Skin epidermis (tissue), 12 donors: ENCODE measurements at regions not wholly inside any gene's neighbourhood (a gene's known extent, or its start where the extent isn't known, plus 50 kb on each side); places are given as distances from the start of the nearest gene placed in this dataset.

Experiments
- H3K27ac ChIP-seq, 21 experiments: fragments of 200-600 bp; sonication (generic) in 11 of 21; one replicate each; pipeline ENCODE4 v1.5.0; 2020; ENCODE audit warnings: mild to moderate bottlenecking in 3 of 21, inconsistent platforms in 2 of 21, moderate library complexity in 2 of 21
- H3K4me3 ChIP-seq, 7 experiments: fragments of 200-600 bp; sonication (generic) in 2 of 7; one replicate each; pipeline ENCODE4 v1.5.0; 2020; ENCODE audit warnings: inconsistent platforms in 2 of 7, mild to moderate bottlenecking in 2 of 7, moderate library complexity in 1 of 7

GRCh38 chr16:85417156-85417860 is 195.8 kb upstream of the GSE1 start:
- H3K4me3 ChIP-seq: no peak overlapping the region
- H3K27ac ChIP-seq: no peak overlapping the region

GRCh38 chr16:85418978-85419491 is 194.1 kb upstream of the GSE1 start:
- Histone ChIP-seq H3K4me3 (no peak overlapping the region), H3K27ac (no peak overlapping the region)

- Histone ChIP-seq H3K4me3 (no peak overlapping the region), H3K27ac (no peak overlapping the region)
These were observed 193.4 kb upstream of the GSE1 start for GRCh38 chr16:85419503-85420408.

- Histone ChIP-seq H3K27ac (no peak overlapping the region), H3K4me3 (no peak overlapping the region)
These were observed 192.4 kb upstream of the GSE1 start for GRCh38 chr16:85420501-85421337.

- Histone ChIP-seq H3K27ac (no peak overlapping the region), H3K4me3 (no peak overlapping the region)
These were observed 191.6 kb upstream of the GSE1 start for GRCh38 chr16:85421338-85422195.

- H3K27ac ChIP-seq: no peak overlapping the region
- no peak overlapping the region for H3K4me3 ChIP-seq
These were observed 190.9 kb upstream of the GSE1 start for GRCh38 chr16:85422196-85422631.

GRCh38 chr16:85422632-85423550 is 190.2 kb upstream of the GSE1 start:
- H3K4me3 ChIP-seq: no peak overlapping the region
- H3K27ac ChIP-seq: no peak overlapping the region

GRCh38 chr16:85423631-85424030 is 189.5 kb upstream of the GSE1 start:
- Histone ChIP-seq H3K27ac (no peak overlapping the region), H3K4me3 (no peak overlapping the region)

GRCh38 chr16:85424260-85425073 is 188.7 kb upstream of the GSE1 start:
- Histone ChIP-seq H3K4me3 (no peak overlapping the region), H3K27ac (no peak overlapping the region)

GRCh38 chr16:85425074-85425662 is 188.0 kb upstream of the GSE1 start:
- no peak overlapping the region for H3K27ac ChIP-seq

GRCh38 chr16:85426806-85427205 is 186.3 kb upstream of the GSE1 start:
- no peak overlapping the region for H3K27ac ChIP-seq
- H3K4me3 ChIP-seq: no peak overlapping the region

More at GRCh38 chr16:85425074-85425662, 188.0 kb upstream of the GSE1 start:
- no peak overlapping the region for H3K4me3 ChIP-seq

GRCh38 chr16:85428168-85428898 is 184.8 kb upstream of the GSE1 start:
- no peak overlapping the region for H3K27ac ChIP-seq
- no peak overlapping the region for H3K4me3 ChIP-seq

GRCh38 chr16:85428899-85429775 is 184.0 kb upstream of the GSE1 start:
- Histone ChIP-seq H3K4me3 (no peak overlapping the region), H3K27ac (no peak overlapping the region)

GRCh38 chr16:85429776-85430522 is 183.2 kb upstream of the GSE1 start:
- Histone ChIP-seq H3K4me3 (no peak overlapping the region), H3K27ac (no peak overlapping the region)
